ENCODE measurements at regions not wholly inside any gene's neighbourhood (a gene's known extent, or its start where the extent isn't known, plus 50 kb on each side); places are given as distances from the start of the nearest gene placed in this dataset.

DNA sequence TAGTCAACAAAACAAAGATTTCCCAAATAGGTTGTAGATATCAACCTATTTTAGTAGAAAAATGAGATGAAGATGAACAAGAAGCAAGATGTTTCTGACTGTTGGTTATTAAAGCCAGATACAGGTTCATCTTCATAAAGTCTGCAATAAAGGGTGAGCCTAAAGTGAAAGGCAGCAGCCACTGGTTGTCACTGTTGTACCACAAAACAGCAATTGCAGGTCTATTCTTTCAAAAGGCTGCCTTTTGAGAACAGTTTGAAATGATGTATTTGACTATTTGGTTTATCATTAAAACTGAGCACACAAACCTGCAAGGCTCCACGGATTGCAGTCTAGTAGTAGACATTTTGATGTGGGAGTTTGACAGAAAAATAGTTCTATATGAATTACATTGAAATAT is 543.4 kb downstream of the GBE1 start:
- Histone ChIP-seq H3K4me1 (no peaks in the 10 kb centered on the region), H3K27me3 (no peaks in the 10 kb centered on the region), H3K4me3 (no peak overlapping the region), H3K9me3 (no peaks in the 10 kb centered on the region), H3K36me3 (no peaks in the 10 kb centered on the region), H3K27ac (no peak overlapping the region)
- 8 to 32% (median 20%) methylated on average over 1 of the region's 1 CpG for WGBS, 4 donors
- no peak for DNase-seq
- ATAC-seq = no peak
- intact Hi-C loops (cut with DNase I) = no loop called here
- TF ChIP-seq POLR2A (IDR thresholded peaks at IDR 0.05) (no peak), CTCF (IDR thresholded peaks at IDR 0.05) (peak in 2 of 12 donors; percentile 18 to 20)

GRCh38 chr3:81217101-81217500 is 544.3 kb downstream of the GBE1 start:
- no peak overlapping the region for H3K4me3 ChIP-seq
- no peak for DNase-seq
- WGBS, 4 donors = 89 to 96% (median 93%) methylated on average over 2 of the region's 2 CpGs
- no peaks in the 10 kb centered on the region for H3K36me3 ChIP-seq
- no peak for ATAC-seq
- TF ChIP-seq POLR2A (IDR thresholded peaks at IDR 0.05) (no peak), CTCF (IDR thresholded peaks at IDR 0.05) (no peak)
- no peak overlapping the region for H3K27ac ChIP-seq
- no peaks in the 10 kb centered on the region for H3K27me3 ChIP-seq
- no peaks in the 10 kb centered on the region for H3K4me1 ChIP-seq
- H3K9me3 ChIP-seq = no peaks in the 10 kb centered on the region
- intact Hi-C loops (cut with DNase I) = no loop called here

- no peak for DNase-seq
- no peak for ATAC-seq
- Histone ChIP-seq H3K4me3 (no peak overlapping the region), H3K27ac (no peak overlapping the region), H3K4me1 (no peaks in the 10 kb centered on the region), H3K27me3 (no peaks in the 10 kb centered on the region), H3K36me3 (no peaks in the 10 kb centered on the region), H3K9me3 (no peaks in the 10 kb centered on the region)
- intact Hi-C loops (cut with DNase I) = no loop called here
- WGBS, 4 donors = 52 to 57% (median 54%) methylated on average over 4 of the region's 4 CpGs
- TF ChIP-seq CTCF (IDR thresholded peaks at IDR 0.05) = no peak
- no peak for TF ChIP-seq POLR2A (IDR thresholded peaks at IDR 0.05)
These were observed 545.3 kb downstream of the GBE1 start for GRCh38 chr3:81216192-81216591.

- DNase-seq (no peak), ATAC-seq (no peak)
- H3K4me1 ChIP-seq = no peaks in the 10 kb centered on the region
- no peaks in the 10 kb centered on the region for H3K9me3 ChIP-seq
- 84 to 97% (median 89%) methylated on average over 1 of the region's 1 CpG for WGBS, 4 donors
- no peak for TF ChIP-seq POLR2A (IDR thresholded peaks at IDR 0.05)
- no peak for TF ChIP-seq CTCF (IDR thresholded peaks at IDR 0.05)
- H3K36me3 ChIP-seq = no peaks in the 10 kb centered on the region
- intact Hi-C loops (cut with DNase I) = no loop called here
- no peak overlapping the region for H3K27ac ChIP-seq
- no peaks in the 10 kb centered on the region for H3K27me3 ChIP-seq
- H3K4me3 ChIP-seq = no peak overlapping the region
These were observed 546.8 kb downstream of the GBE1 start for GRCh38 chr3:81214631-81215030.

All from heart left ventricle (tissue), 16 donors.